HG02610 (cell line): ENCODE measurements at regions not wholly inside any gene's neighbourhood (a gene's known extent, or its start where the extent isn't known, plus 50 kb on each side); places are given as distances from the start of the nearest gene placed in this dataset.

Experiments used
- ATAC-seq: cut with Tn5 transposase; IDR thresholded peaks from one replicate; pipeline ENCODE4 v1.9.1; 2021; ENCODE audit warnings: mild to moderate bottlenecking, moderate library complexity; ENCODE audit not compliant: unreplicated experiment

DNA sequence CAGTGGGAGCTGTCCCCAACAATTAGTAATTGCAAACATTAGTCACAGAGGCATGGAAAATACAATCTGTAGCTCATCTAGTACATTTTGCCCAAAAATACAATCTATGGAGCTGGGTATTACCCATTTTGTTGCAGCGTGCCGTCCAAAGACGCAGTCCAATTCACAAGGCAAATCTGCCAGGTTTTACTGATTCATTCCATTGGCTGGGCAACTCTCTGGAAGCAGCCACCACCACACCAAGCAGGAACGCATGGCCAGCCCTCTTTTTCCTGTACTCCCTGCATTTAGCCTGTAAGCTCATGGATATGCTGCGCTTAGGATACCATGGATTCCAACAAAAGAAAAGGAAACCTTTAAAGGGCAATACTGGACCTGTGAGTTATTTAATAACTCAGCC is 60.5 kb upstream of the ARRDC4 start:
- no peak for ATAC-seq

DNA sequence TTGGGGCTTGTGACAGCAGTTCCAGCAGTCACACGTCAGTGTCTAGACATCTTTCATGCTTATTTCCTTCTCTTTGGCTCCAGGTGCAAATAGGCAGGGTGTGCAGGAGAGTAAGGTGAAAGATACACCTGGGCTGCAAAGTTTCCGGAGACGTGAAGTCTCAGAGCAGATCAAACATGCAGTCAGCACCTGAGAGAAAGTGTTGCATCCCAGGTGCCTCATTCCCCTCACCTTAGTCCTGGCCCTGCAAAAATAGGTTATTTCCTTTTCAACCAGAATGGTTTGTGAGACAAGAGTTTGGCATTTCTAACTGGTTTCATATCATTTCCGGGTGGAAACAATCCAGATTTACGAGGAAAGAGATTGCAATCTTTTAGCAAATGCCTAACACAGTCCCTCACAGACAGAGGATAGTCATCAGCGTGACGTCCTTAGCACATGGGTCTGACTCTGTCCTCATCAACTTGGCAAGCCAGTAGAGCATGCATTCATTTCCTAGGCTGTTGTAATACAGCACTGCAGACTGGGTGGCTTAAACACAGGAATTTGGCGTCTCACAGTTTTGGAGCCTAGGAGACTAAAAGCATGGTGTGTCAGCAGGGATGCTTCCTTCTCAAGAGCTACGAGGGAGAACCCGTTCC is 58.2 kb upstream of the ARRDC4 start:
- ATAC-seq: no peak

DNA sequence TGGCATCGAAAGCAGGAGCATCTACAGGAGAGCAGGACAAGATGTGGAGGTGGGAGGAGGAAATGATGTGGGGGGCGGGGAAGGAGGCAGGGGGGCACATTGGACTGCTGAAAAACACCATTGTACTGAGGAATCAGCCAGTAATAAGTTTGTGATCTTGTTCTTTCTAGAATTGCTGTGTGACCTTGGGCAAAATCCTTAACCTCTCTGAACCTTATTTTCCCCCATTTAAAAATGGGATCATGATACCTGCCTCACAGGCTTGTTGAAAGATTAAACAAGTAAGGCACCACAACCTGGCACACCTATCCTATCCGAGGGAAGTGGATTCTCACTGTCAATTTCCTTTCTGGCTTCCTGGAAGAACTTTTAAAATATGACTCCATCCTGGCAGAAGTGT is 56.9 kb upstream of the ARRDC4 start:
- ATAC-seq: no peak

DNA sequence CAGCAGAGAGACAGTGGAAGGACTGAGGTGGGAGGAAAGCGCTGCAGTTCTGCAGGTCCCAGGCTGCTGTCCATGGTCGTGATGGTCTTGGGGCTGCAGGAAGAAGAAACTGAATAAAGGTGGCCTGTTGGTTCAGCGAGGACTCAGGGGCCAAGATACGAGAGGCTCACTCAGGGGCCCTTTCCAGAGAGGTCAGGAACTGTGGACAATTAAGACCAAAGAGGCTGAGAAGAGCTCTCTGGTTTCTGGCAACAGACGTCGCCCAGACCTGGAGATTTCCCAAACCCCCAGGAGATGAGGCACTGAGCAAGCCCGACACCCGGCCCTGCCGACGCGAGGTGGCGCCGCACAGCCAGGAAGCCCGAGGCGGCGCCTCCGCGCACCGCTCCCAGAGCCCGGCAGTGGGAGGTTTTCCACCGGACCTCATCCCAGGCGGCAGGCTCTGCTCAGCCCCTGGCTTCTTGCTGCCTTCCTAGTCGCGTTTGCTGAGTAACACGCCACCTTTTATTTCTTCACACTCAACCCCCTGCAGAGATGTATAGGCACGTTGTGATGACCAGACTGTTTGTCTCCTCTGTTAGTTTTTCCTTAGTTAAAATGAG is 56.4 kb upstream of the ARRDC4 start:
- no peak for ATAC-seq

DNA sequence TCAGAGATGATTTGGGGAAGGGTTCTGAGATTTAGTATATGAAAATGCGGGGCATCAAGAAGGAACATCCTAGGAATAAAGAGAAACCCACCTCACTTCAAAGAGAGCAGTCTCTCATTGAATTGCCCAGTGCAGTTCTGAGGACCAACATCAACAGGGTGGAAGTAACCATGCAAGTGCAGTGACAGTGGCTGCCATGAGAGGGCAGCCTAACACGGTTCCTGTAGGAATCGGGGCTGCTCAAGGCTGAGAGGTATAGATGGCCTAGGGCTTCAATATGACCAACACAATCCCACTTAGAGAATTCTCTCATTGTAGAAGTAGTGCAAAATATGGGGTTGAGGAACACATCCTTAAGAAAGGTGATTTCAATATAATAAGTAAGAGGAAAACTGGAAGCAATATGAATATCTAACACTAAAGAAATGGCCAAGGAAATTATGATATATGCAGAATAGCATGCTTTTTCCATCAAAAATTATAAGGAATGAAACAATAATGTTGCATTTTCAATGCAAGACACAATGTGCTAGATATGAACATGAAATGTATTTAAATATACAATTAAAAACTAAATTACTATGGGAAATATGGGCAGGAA is 51.1 kb upstream of the ARRDC4 start:
- ATAC-seq: peak; percentile 97
